ENCODE measurements at regions not wholly inside any gene's neighbourhood (a gene's known extent, or its start where the extent isn't known, plus 50 kb on each side); places are given as distances from the start of the nearest gene placed in this dataset.

DNA sequence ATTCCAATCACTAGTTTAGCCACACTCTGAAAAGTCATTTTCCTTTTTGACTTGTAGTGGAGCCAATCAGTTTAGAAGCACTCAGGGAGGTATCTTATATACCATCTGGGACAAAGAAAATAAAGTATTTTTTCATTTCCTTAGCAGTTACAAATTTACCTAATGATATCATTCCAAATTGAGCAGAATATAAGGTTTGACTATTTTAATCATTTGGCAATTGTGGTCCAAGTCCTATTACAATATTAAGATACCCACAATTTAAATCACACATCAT is 170.6 kb downstream of the LTN1 start:
- CTCF ChIA-PET = no interaction called here
- Mint-ChIP-seq H3K36me3 (ENCODE audit: low read depth) (no peaks in the 10 kb centered on the region), H3K27ac (no peak overlapping the region), H3K27me3 (peaks cover 3% of the 10 kb centered on the region), H3K4me1 (no peaks in the 10 kb centered on the region), H3K4me3 (no peak overlapping the region), H3K9me3 (no peaks in the 10 kb centered on the region)
- TF ChIP-seq, protein P1, sequence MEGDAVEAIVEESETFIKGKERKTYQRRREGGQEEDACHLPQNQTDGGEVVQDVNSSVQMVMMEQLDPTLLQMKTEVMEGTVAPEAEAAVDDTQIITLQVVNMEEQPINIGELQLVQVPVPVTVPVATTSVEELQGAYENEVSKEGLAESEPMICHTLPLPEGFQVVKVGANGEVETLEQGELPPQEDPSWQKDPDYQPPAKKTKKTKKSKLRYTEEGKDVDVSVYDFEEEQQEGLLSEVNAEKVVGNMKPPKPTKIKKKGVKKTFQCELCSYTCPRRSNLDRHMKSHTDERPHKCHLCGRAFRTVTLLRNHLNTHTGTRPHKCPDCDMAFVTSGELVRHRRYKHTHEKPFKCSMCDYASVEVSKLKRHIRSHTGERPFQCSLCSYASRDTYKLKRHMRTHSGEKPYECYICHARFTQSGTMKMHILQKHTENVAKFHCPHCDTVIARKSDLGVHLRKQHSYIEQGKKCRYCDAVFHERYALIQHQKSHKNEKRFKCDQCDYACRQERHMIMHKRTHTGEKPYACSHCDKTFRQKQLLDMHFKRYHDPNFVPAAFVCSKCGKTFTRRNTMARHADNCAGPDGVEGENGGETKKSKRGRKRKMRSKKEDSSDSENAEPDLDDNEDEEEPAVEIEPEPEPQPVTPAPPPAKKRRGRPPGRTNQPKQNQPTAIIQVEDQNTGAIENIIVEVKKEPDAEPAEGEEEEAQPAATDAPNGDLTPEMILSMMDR (IDR thresholded peaks at IDR 0.05) = no peak
- DNase-seq (no peak), ATAC-seq (ENCODE audit: low read depth) (no peak)
- POLR2A ChIA-PET = no interaction called here
- intact Hi-C loops (cut with micrococcal nuclease) = no loop called here

DNA sequence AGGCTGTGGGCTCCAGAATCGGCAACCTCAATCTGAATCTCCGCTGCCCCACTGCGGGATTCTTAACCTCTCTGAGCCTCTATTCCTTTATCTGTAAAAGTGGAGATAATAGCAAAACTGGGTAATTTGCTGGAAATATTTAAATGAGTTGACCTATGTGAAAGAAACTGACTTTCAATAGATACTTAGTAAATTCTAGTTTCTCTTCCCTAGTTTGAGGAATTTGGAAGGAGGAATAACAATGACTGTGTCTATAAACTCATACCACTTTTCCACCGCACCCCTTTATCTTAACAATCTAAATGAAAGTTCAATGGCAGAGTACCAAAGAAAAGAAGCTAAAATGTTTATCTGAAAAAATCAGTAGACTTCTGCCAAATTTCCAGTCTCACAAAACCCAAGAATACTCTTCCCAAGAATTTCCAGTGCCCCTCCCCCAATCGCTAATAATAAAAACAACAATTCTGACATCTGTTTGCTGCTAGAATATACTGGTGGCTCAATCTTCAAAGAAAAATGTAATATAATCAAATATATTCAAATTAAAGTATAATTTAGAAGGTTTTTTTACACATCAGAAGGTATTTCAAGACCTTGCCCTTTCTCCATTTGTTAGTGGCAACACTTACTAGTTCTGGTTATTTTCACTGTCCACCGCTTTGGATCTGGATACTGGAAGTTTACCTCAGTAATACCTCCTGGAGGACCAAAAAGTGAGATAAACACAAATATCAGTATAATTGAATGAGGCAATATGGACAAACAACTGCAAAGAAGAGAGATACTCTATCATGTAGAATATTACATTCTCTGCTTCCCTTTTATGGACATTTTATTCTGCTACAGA is 171.2 kb downstream of the LTN1 start:
- ATAC-seq (ENCODE audit: low read depth) = no peak
- H3K4me1 Mint-ChIP-seq = no peaks in the 10 kb centered on the region
- no peaks in the 10 kb centered on the region for H3K9me3 Mint-ChIP-seq

DNA sequence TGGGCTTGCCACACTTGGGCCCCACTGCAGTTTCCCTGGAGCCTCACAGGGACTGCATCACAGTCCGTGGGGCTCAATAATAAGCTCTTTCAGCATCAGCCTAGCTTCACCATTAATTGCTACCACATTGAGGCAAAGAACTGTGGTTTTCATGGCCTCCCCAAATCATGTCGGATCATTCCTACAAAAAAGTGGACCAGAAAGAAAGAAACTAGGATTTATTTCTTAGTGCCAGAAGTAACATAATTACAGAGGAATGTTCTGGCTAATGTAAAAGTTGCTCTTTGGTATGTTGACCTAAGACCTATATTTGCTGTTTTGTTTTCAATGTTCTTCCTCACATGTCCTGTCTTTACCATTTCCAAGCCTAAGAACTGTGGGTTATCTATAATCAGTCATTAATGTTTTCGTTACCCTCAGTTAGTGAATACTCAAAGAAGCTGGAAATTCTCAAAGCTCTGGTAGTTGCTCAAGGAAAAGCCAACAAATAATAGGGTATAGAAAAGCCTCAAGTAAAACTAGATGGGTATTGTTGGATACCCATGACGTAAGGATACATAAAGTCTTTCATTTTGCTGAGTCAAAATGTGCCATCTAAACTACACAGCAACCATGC is 173.9 kb downstream of the LTN1 start:
- CTCF ChIA-PET = no interaction called here
- Mint-ChIP-seq H3K4me1 (no peaks in the 10 kb centered on the region), H3K27ac (no peak overlapping the region), H3K9me3 (peaks cover 2% of the 10 kb centered on the region), H3K27me3 (no peaks in the 10 kb centered on the region), H3K36me3 (ENCODE audit: low read depth) (no peaks in the 10 kb centered on the region), H3K4me3 (no peak overlapping the region)
- intact Hi-C loops (cut with micrococcal nuclease) = no loop called here
- TF ChIP-seq, protein P1 (IDR thresholded peaks at IDR 0.05) = no peak
- ATAC-seq (ENCODE audit: low read depth) = no peak
- no peak for DNase-seq
- POLR2A ChIA-PET = no interaction called here

More for the DNA sequence above, 171.2 kb downstream of the LTN1 start:
- H3K4me3 Mint-ChIP-seq = no peak overlapping the region
- intact Hi-C loops (cut with micrococcal nuclease) = no loop called here
- no peak for DNase-seq
- ChIA-PET CTCF (no interaction called here), POLR2A (no interaction called here)
- no peaks in the 10 kb centered on the region for H3K36me3 Mint-ChIP-seq (ENCODE audit: low read depth)
- no peaks in the 10 kb centered on the region for H3K27me3 Mint-ChIP-seq
- TF ChIP-seq, protein P1 (IDR thresholded peaks at IDR 0.05) = no peak
- H3K27ac Mint-ChIP-seq = no peak overlapping the region

- Mint-ChIP-seq H3K27ac (no peak overlapping the region), H3K9me3 (peaks cover 2% of the 10 kb centered on the region), H3K4me3 (no peak overlapping the region), H3K36me3 (ENCODE audit: low read depth) (no peaks in the 10 kb centered on the region), H3K27me3 (no peaks in the 10 kb centered on the region), H3K4me1 (no peaks in the 10 kb centered on the region)
- CTCF ChIA-PET = no interaction called here
- intact Hi-C loops (cut with micrococcal nuclease) = no loop called here
- POLR2A ChIA-PET = no interaction called here
- TF ChIP-seq, protein P1 (IDR thresholded peaks at IDR 0.05) = no peak
- no peak for DNase-seq
- ATAC-seq (ENCODE audit: low read depth) = no peak
Observed at GRCh38 chr21:28817871-28818270, 174.8 kb downstream of the LTN1 start.

GRCh38 chr21:28811860-28812259 is 180.8 kb downstream of the LTN1 start:
- H3K9me3 Mint-ChIP-seq = peaks cover 2% of the 10 kb centered on the region
- intact Hi-C loops (cut with micrococcal nuclease) = no loop called here
- H3K36me3 Mint-ChIP-seq (ENCODE audit: low read depth) = peaks cover 10% of the 10 kb centered on the region
- no peaks in the 10 kb centered on the region for H3K27me3 Mint-ChIP-seq
- TF ChIP-seq, protein P1 (IDR thresholded peaks at IDR 0.05) = no peak
- ATAC-seq (ENCODE audit: low read depth) = no peak
- no peaks in the 10 kb centered on the region for H3K4me1 Mint-ChIP-seq
- ChIA-PET POLR2A (no interaction called here), CTCF (no interaction called here)
- no peak overlapping the region for H3K27ac Mint-ChIP-seq
- no peak overlapping the region for H3K4me3 Mint-ChIP-seq
- DNase-seq = no peak

Measured in activated B cell treated with CpG ODN at 0.5 μM for 24 hours (primary cell).